GM18907 (cell line): ENCODE measurements at regions not wholly inside any gene's neighbourhood (a gene's known extent, or its start where the extent isn't known, plus 50 kb on each side); places are given as distances from the start of the nearest gene placed in this dataset.

Experiments used
- ATAC-seq: cut with Tn5 transposase; IDR thresholded peaks from one replicate; pipeline ENCODE4 v1.9.1; 2021; ENCODE audit warnings: mild to moderate bottlenecking, moderate library complexity; ENCODE audit not compliant: unreplicated experiment

DNA sequence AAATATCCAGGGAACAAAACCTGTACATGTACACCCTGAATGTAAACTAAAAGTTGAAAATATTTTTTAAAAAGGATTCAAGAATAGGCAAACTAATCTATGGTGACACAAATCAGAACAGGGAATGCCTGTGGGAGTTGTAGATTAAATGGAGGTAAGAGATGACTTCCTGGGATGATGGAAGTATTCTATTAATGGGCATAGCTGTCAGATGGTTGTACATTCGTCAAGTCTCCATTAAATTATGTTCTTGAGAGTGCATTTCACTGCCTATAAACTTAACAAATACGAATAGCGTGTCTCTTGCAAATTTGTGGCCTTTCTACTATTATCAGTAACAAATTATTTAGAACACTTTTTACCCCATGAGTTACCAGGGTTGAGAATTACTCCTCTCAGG, 207.0 kb downstream of the HNMT start:
- ATAC-seq = no peak

DNA sequence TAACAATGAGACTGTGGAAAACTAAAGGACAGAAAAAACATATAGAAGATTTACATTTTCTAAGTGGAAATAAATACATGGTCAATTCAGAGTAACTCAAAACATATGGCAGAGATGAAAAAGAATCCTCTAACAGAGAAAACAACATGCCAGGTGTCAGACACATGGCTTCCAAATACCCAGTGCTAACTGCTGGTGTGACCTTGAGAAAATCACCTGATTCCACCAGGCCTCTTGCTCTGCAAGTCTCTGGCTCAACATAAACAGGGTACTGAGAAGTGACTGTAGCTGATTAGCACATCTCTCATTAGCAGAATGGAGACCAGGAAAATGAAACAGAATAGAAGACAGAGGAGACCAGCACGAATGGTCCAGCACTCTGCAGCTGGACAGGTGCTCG, 210.8 kb downstream of the HNMT start:
- no peak for ATAC-seq

DNA sequence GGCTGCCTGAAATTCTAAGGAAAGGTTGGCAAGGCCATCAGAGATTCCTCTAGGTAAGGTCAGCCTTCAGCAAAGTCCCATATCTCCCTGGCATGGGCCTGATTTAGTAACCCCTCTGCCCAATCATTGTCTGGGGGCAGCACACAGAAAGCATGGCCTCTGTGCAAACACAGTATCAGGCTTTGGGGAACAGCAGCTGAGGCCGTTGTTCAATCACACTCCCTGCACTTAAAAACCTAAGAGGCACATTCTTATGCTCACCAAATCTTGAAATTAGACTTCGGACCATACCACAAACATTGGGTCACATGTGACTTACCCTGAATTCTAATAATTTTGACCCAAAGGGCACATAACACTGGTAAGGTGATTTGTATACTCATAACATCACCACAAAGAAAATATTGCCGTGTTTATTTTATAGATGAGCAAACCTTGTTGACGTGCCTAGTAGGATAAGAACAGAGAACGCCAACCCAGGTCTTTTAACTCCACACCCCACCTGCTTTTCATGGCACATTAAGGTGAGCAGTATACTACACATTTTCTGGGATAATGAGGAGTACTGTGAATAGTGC, 212.7 kb downstream of the HNMT start:
- no peak for ATAC-seq

DNA sequence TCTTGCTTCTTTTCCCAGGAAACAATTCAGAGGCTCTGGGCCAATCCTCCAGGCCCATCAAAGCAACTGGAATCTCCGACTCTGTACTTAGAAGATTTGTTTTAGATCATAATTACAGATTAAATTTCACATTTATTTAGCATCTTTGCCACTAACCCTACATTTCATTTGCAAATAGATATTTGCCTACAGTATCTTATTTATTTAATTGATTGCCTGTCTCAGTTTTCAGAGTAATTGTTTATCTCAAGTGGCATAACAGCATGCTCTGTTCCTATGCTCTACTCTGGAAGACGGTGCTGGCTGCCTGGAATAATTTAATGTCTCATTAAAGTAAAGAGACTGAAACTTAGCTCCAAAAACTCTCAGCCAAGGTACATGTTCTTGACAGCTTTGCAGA, 213.4 kb downstream of the HNMT start:
- no peak for ATAC-seq

DNA sequence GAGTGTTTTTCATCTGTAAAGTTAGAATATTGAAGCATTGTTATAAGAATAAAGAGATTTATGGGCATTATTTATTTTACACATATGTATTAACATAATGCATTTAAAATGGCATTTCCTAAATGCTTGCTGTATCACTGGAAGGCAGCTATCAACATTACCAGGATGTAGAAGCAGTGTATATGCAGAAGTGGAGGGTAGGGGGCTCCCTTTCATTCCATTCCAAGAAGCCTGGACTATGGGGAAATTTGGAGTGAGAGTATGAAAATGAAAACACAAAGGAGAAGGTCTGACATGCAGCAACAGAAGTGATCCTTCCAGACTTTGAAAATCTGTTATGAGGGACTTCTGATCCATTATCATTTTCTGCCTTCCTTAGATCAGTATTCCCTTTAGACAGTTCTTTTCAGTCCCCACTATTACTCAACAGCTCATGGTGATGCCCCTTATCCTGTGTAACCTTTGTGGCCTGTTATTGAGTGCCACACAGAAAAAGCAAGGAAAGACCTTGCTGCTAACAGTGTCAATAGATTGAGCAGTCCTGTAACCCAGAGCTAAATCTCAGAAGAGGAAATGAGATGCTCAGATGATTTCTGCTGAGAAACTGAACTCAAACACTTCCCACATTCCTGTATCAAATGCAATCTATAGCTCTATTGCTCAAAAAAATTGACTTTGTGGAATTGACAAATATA, 216.6 kb downstream of the HNMT start:
- ATAC-seq = no peak

DNA sequence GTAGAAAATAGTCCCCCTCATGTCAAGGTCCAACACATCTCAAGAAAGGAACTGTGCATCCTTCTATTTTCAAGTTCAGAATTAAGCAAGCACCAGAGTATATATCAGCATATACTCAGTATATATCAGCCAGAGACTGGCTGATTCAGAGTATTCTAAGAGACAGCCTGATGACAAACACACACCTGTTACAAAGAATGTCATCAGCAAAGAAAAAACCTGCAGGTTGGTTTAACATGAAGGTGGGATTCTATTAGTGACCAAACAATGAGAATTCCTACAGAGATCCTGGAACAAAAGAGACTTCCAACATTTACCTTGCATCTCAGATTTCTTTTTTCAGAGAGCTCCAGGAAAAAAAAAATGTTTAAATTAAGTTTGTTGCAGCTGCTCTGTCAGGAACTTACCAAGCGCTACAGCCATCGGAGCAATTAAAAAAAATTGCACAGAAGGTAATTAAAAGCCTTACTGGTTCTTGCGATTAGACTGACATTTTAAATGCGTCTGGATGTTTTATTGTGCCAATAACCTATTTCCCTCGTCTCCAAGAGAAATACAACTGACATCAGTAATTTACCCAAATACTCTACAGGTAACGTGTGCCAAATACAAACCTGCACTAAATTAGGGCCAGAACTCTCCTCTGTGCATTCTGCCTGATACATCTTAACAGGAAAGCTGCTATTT, 218.1 kb downstream of the HNMT start:
- ATAC-seq = no peak

DNA sequence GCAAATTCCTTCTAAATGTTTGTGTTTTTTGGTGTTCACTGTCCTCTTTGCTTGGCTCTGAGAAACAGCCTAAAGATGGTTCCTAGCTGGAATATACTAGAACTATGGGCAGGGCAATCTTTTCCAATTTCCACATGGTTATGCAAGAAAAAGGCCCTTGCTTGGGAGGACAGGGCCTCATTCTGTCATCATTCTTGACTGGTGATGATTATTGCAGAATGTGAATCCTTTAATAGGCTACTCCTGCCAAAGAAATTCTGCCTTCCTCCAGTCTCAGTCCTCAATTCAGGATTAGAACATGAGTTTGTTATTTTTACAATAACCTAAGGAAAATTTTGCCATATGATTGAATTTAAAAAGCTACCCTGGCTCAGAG, 218.7 kb downstream of the HNMT start:
- no peak for ATAC-seq

DNA sequence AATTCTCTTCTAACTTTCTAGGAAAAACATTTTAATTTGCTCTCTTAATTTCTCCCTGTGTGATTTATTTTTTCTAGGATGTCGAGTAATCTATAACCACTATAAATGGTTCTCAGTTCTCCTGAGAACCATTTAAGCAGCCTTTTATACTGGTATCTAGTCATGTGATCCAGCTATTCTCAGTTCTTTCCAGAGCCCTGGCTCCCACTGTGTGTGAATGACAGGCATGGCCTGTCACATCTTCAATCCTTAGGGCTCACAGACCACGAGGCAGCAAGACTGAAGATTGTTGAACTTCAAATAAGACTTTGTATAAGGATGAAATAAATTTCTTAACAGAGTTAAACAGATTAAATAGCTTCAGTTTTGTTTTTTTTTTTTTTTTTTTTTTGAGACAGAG, 219.4 kb downstream of the HNMT start:
- ATAC-seq = no peak

DNA sequence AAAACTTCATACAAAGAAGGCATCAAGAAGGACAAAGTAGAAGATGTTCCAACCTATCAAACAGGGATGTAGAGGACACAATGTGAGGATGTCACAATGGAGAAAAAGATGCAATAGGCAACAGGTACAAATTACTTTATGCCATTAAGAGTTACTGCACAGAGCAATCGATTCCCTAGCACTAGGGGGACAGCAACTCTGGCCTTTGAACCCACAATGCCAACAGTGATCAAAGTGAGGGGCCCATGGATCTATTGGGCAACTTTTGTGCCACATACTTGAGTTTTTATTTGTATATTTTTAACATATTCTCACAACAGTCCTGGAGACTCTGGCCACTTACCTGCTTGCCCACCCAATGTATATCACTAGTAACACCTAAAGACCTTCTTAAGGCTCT, 220.2 kb downstream of the HNMT start:
- ATAC-seq = no peak

DNA sequence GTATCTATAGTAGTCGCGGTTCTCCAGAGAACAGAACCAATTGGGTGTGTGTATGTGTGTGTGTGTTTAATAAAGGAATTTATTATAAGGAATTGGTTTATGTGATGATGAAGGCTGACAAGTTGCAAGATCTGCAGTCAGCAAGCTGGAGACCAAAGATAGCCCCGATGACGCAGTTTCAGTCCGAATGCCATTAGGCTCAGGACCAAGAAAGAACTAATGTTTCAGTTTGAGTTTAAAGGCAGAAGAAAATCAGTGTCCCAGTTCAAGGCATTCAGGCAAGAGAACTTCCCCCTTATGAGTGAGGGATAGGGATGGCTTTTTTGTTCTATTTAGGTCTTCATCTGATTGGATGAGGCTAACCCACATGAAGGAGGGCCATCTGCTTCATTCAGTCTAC, 221.6 kb downstream of the HNMT start:
- no peak for ATAC-seq

DNA sequence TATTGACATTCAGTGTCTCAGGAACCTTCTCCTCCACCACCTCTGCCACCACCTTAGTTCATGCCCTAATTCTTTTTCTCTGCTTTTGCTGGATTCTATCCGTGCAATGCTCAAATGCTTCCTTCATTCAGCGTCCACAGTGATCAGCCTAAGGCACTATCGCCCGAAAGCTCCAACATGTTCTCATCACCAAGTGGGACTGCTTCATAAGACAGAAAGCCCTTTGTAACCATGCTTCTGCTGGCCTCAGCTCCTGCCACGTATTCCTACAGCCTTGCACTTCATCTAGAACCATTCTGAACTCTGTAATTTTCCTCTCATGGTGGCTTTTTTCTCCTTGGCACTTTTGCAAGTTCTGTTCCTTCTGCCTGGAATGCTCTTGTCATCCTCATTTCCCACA, 222.9 kb downstream of the HNMT start:
- ATAC-seq = no peak

DNA sequence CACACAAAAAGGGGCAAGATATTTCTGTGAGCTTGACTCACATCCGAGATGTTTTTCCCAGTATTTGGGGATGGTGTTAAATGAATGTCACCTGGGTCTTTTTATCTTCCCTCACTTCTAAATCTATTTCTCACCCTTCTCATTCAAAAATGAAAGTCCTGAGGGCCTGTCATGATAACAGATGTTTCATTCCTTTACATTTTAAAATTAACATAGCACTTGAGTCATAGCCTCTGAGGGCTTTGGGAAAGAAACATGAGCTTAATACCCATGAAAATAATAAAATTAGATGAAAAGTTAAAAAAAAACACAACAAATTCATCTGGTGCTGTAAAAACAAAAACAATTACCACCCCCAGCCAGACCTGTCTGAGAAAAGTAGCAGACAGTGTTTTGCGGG, 226.7 kb downstream of the HNMT start:
- ATAC-seq = no peak

DNA sequence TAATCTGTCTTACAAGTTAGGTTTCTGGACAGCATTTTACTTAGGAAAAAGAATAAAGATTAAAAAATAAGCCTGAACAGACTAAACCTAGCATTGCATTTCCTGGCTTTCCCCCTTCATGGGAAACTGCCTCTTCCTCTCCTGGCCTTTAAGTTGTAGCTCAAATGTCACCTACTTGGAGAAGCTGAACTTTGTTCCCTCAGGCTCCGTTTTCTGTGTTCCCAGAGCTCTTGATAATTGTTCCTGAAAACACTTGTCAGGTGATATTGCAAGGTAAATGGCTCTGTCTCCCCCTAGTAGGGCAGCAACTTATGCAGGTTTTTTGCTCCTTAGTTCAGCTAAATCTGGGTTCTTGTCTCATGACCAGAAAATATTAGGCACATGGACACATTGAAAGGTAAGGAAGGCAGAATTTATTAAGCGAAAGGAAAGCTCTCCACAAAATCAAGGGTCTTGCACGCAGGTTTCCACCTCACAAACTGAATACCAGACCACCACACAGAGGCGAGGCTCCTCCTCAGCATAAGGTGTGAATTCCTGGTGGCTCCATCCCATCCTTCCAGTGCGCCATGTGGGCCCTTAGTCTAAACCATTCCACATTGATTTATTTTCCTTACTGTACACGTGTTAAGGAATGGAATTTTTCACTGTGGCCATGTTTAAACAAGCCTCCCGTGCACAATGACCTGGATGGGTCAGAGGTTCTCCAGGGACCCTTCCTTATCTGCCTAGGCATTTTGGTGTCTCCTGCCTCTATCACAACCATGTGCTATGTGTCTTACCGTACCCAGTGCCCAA, 229.3 kb downstream of the HNMT start:
- no peak for ATAC-seq

DNA sequence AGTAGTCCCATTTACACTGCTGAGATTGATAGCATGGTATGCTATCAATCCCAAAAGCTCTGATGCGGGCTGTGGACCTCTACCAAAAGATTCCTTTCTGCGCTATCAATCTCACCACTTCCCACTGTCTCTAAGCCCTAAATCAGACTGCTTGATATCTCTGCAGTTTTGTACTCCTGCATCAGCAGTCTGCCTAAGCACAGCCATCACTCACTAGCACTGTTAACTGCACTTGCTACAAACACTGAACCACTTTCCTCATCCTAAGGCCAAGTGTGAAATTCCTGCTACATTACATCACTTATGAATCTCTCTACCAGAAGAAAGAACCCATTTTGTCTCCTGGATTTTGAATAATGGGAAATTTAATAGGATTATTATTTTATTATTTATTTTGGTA, 237.0 kb downstream of the HNMT start:
- no peak for ATAC-seq

DNA sequence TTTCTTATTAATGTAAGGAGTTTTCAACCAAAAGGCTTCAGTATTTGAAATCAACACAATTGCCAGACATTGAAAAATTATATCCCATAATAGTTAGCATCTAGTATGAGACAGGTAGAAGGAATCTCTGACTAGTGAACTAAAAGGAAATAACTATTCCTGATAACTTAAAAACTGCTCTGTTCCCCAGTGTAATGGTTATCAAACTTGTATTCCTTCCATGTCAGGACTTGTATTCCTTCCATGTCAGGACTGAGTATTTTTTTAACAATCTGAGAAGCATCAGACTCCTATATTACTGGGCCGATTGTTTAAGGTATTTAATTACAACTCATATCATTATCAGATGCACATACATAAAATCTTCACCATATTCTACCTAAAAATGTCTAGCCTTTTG, 238.5 kb downstream of the HNMT start:
- no peak for ATAC-seq

DNA sequence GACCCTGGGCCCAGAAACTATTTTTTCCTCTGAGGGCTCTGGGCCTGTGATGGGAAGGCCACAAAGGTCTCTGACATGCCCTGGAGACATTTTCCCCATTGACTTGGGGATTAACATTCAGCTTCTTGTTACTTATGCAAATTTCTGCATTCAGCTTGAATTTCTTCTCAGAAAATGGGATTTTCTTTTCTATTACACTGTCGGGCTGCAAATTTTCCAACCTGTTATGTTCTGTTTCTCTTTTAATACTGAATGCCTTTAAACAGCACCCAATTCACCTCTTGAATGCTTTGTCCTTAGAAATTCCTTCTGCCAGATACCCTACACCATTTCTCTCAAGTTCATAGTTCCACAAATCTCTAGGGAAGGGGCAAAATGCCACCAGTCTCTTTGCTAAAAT, 241.0 kb downstream of the HNMT start:
- ATAC-seq = no peak

DNA sequence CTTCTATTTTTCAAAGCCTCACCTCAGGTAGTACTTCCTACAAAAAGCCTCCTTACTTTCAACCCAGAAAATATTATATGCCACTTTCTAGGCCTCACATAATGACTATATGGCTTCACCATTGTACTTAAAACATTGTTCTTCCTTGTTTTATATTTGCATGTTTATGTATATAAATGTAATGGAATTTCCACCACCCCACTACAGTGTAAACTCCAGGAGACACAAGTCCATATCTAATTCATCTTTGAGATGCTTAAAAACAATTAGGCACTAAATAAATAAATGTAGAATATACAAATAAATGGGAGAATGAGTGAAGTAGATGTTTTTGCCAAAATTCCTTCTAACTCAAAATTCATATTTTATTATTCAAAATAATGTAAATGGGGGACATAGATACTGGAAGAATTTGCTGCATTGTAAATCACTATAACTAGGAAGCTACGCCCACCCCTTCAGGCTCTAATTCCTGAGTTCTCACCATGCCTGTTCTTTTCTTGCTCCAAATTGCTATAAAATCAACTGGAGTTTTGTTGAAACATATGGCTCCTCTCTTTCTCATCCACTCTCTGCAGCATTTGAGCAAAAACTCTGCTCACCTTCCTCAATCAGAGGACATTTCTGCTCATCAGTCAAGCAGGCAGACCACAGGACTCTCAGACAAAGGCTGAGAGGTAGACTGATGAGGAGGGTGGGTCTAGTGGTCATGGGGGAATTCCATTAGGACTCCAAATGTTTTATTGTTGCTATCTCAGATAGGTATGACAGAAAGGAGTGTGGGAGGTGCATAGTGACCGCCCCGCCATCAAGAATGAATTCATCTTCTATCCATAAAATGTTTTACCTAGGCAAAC, 243.0 kb downstream of the HNMT start:
- no peak for ATAC-seq

DNA sequence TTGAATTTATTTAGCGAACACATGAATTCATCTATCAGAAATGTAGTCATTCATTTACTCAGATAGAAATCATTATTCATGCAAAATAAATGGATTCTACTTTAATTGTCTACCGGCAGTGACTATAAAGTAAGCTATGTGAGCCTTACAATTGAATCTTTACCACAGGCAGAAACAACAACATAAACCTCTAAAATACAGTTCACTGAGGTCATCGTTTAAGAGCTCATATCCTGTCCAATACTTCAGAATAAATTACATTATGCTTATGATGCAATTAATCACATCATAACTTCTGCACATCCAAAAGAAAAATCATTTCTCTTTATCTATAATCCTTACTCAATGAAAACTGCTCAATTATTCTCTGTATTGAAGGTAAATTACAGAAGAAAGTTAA, 244.7 kb downstream of the HNMT start:
- ATAC-seq = no peak

DNA sequence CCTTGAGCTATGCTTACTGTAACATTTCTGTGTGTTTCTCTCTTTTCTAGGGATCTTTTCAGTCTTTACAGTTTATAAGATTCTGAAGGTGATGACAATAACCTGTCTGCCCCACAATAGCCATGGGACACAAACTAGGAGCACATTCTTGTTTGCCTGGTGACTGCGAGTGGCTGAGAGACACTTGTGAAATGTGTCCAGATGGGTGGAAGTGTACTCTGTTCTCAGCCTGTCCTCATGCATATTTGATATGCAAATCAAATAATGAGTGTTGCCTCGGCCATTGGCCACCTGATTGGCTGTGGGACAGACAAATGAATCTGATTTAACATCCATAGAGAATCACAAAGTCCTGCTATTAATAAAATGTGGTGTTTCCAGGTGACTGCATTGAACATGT, 246.2 kb downstream of the HNMT start:
- ATAC-seq = no peak

DNA sequence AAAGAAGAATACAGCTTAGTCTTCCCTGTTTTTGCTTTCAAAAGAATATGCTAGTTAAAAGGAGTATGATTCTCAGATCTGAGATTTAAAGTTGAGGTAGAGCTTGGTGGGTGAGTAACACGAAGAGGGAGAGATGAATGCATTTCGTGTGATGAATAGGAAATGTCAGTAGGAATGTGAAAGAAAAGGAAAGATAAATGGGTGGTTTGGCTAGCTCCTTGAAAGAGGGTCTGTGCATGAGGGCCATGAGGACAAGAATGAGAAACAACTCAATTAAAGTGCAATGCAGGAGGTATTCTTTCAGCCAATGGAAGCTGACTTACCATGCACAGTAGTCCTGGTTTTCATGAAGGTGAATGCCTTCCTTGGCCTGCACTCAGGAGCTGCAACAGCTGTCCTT, 248.2 kb downstream of the HNMT start:
- no peak for ATAC-seq

DNA sequence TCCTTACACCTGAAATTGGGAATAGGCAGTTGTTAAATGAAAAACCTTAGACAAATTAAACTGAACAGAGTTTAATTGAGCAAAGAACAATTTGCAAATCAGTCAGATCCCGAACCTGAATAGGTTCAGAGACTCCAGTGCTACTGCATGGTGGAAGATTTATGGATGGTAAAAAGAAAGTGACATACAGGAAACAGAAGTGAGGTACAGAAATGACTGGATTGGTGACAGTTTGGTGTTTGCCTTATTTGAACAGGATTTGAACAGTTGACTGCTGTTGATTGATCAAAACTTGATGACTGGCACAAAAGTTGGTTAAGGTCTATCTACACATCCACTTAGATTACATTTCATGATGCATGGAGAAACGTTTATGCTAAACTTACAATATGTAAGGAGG, 248.8 kb downstream of the HNMT start:
- no peak for ATAC-seq
